ENCODE measurements at regions not wholly inside any gene's neighbourhood (a gene's known extent, or its start where the extent isn't known, plus 50 kb on each side); places are given as distances from the start of the nearest gene placed in this dataset.
"Not testable (repeated sequence)": the region's sequence is repeated elsewhere in the genome, so short reads cannot be mapped to it uniquely, and the experiment has no call there.

- DNase-seq (ENCODE audit: low read depth in 2 of 3, low spot score in 1 of 3), result no peak
Observed at GRCh38 chr6:169101981-169102380, 151.7 kb downstream of the THBS2 start.

GRCh38 chr6:169101036-169101805, 152.4 kb downstream of the THBS2 start:
- DNase-seq (ENCODE audit: low read depth in 2 of 3, low spot score in 1 of 3), result no peak

- DNase-seq (ENCODE audit: low read depth in 2 of 3, low spot score in 1 of 3), result no peak
Observed at GRCh38 chr6:169099411-169100202, 154.0 kb downstream of the THBS2 start.

GRCh38 chr6:169098651-169099050, 155.0 kb downstream of the THBS2 start:
- DNase-seq (ENCODE audit: low read depth in 2 of 3, low spot score in 1 of 3), result not testable (repeated sequence)

GRCh38 chr6:169098116-169098515, 155.5 kb downstream of the THBS2 start:
- DNase-seq (ENCODE audit: low read depth in 2 of 3, low spot score in 1 of 3), result no peak

- DNase-seq (ENCODE audit: low read depth in 2 of 3, low spot score in 1 of 3), result no peak
Observed at GRCh38 chr6:169097381-169097959, 156.2 kb downstream of the THBS2 start.

DNA sequence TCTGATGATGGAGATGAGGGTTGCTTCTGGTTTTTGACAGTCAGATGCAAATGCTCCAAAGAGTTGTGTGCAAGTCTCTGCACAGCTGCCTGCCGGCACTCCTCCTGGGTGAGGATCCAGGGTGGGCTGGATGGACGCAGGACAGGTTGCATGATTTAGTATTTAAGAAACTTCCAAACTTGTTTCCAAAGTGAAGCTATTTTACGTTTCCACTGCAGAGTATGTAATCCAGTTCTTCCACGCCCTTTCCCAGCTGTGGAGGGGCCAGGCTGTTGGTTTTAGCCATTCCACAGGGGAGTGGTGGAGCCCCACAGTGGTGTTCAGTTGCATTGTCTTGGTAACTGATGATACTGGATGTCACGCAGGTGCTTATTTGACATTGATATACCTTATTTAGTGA, 157.3 kb downstream of the THBS2 start:
- DNase-seq (ENCODE audit: low read depth in 2 of 3, low spot score in 1 of 3), result no peak

DNA sequence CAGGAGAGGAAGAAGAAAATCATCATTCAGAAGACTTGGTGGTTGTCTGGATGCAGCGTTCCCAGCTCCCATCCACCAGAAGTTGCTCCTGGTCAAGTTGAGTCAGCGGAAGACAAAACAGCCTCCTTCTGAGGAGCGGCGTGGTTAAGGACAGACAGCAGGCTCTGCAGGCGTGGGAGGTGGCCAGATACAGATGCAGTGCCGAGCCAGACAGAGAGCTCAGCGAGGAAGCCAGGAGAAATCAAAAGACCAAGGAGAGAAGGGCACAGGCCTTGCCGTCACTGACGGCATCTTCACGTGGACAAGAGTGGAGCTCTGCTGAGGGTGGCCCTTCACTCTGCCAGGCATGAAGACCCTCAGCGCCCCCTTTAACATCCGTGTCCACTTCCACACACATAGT, 158.5 kb downstream of the THBS2 start:
- no peak for DNase-seq (ENCODE audit: low read depth in 2 of 3, low spot score in 1 of 3)

DNA sequence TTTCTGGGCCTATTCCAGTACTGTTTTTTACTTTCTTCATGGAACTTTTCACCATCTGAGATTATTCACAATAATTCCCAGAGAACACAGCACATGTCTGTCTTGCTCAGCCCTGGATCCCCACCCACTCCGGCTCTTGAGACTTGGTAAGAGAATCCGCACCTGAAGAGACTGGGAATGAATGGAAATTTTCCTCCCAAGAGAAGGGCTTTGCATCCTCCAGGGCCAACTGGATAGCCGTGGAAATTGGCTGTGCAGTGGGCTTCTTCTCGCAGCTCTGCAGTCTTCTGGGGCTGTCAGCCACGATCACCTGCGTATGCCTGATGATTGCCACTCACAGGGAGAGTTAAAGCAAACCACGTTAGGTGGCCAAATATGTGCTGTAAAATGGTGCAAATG, 159.1 kb downstream of the THBS2 start:
- no peak for DNase-seq (ENCODE audit: low read depth in 2 of 3, low spot score in 1 of 3)

DNA sequence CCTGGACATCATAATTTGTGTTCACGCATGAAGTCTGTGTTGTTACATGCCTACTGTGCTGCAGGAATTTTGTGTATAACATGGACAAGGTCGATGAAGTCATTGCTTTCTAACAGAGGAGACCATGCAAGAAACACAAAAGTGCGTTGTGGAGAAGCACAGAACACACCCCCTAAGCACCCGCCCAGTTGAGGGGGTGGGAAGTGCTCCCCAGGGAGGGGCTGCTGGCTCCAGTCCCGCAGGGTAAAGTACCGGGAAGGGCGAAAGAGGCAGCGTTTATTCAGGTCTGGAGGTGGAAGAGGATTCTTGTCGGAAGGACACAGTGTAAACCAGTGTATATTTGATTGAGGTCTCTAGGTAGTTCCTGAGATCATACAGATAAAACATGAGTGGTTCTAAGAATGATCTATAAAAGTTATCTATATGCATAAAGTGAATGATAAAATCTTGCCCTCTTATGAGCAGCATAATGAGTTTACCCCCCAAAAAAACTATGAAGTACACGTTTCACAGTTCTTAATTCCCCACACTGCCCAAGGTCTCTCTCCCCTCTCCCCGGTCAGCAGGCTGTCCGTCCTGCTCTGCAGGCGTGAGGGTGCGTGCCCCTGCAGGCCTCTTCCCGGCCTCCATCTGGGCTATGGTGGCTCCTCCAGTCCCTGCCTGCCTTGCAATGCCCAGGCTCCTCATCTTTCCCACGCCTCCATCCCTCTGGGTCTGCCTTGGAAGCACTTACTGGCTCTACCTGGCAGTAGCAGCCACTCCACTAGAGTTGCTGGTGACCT, 159.7 kb downstream of the THBS2 start:
- DNase-seq (ENCODE audit: low read depth in 2 of 3, low spot score in 1 of 3), result no peak

- DNase-seq (ENCODE audit: low read depth in 2 of 3, low spot score in 1 of 3), result no peak
Observed at GRCh38 chr6:169093066-169093723, 160.5 kb downstream of the THBS2 start.

DNA sequence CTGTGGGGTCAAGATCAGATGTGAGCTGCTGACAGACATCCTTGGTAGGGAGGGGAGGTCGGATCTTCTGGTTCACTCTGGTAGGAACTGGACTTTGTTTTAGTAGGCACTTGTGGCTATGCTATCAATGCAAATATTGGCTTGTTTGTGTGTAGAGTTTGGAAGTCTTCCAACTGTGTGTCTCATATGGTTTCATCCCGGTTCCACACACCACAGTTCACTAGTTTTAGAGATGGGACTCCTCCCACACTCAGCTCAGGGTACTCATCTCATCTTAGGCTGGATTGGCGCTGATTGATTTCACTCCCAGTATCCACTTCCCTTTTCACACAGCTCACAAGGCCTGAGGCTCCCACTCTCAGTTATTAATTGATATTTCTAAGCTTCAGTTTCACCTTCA, 161.3 kb downstream of the THBS2 start:
- DNase-seq (ENCODE audit: low read depth in 2 of 3, low spot score in 1 of 3), result no peak

DNA sequence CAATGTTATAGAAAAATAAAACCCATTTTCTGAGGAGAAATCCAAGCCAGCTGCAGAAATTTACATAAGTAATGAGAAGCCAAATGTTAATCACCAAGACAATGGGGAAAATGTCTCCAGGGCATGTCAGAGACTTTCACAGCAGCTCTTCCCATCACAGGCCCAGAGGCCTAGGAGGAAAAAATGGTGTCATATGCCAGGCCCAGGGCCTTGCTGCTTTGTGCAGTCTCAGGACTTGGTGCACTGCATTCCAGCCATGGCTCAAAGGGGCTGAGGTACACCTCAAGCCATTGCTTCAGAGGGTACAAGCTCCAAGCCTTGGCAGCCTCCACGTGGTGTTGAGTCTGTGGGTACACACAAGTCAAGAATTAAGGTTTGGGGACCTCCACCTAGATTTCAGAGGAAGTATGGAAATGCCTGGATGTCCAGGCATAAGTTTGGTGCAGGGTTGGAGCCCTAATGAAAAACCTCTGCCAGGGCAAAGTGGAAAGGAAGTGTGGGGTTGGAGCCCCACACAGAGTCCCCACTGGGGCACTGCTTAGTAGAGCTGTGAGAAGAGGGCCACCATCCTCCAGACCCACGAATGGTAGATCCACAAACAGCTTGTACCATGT, 163.0 kb downstream of the THBS2 start:
- DNase-seq (ENCODE audit: low read depth in 2 of 3, low spot score in 1 of 3), result not testable (repeated sequence)

GRCh38 chr6:169088762-169089161, 164.9 kb downstream of the THBS2 start:
- no peak for DNase-seq (ENCODE audit: low read depth in 2 of 3, low spot score in 1 of 3)

DNA sequence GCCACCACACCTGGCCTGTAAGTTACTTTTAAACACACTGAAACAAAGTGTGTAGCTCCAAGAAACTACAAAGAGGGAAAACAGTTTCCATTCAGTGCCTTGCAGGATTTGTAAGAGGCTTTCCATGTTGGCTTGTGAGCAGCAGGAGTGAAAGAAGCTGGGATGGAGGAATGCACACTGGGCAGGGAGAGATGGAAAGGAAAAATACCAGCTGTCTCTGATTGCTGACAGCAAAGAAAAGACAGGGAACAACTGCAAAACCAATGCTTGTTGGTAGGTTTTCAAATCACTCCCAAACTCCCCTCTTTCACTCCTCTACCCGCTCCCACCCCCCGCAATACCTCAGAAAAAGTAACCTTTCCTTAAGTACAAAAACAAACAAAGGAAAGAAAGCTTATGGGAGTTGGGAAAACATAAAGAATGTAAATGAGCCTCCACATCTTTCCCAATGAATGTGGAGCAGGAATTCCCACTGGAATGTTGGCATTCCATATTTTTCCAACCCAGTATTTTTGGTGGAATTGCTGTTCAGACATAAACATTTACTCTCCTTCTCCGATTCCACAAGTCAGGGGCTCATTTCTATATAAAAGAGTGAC, 166.1 kb downstream of the THBS2 start:
- no peak for DNase-seq (ENCODE audit: low read depth in 2 of 3, low spot score in 1 of 3)

DNA sequence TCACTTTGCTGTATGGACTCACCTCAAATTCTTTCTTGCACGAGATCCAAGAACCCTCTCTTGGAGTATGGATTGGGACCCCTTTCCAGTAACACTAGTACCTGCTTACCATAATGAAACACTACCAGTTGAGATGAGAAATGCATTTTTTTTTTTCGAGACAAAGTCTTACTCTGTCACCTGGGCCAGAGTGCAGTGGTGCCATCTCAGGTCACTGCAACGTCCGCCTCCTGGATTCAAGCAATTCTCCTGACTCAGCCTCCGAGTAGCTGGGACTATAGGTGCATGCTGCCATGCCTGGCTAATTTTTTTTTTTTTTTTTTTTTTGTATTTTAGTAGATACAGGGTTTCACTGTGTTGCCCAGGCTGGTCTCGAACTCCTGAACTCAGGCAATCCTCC, 167.0 kb downstream of the THBS2 start:
- DNase-seq (ENCODE audit: low read depth in 2 of 3, low spot score in 1 of 3), result not testable (repeated sequence)

- DNase-seq (ENCODE audit: low read depth in 2 of 3, low spot score in 1 of 3), result no peak
Observed at GRCh38 chr6:169086020-169086419, 167.6 kb downstream of the THBS2 start.

- DNase-seq (ENCODE audit: low read depth in 2 of 3, low spot score in 1 of 3), result no peak
Observed at GRCh38 chr6:169085466-169085865, 168.2 kb downstream of the THBS2 start.

DNA sequence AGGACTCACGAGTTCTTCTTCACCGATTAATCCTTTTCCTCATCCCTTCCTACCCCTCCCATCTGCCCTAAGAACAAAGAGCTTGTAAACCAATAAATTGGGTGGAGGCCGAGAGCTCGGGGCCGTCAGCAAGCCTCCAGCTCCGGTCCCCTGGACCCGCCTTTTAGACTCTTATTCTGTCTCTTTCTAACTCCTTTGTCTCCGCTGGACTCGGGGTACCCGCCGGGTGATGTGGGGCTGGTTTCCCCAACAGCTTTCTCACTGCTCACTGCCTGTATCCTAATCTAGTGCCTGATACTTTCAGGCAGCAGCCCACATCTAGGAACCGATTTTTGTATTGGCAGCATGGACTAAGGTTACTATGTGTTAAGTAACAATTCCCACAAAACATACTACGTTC, 169.1 kb downstream of the THBS2 start:
- not testable (repeated sequence) for DNase-seq (ENCODE audit: low read depth in 2 of 3, low spot score in 1 of 3)

- DNase-seq (ENCODE audit: low read depth in 2 of 3, low spot score in 1 of 3), result no peak
Observed at GRCh38 chr6:169084067-169084466, 169.6 kb downstream of the THBS2 start.
